Sigmoid colon (tissue), 4 donors: ENCODE measurements at regions not wholly inside any gene's neighbourhood (a gene's known extent, or its start where the extent isn't known, plus 50 kb on each side); places are given as distances from the start of the nearest gene placed in this dataset.

Experiments
- CTCF ChIP-seq, 4 experiments: fragments of 450-650 bp in 3 of 4; fragments of 200-600 bp in 1 of 4; IDR thresholded peaks; one replicate each; pipeline ENCODE4 v1.5.1; 2016 to 2019; ENCODE audit warnings: antibody characterized with exemption in 4 of 4, mild to moderate bottlenecking in 3 of 4, moderate library complexity in 2 of 4
- EP300 ChIP-seq, 4 donors: sonication (generic); formaldehyde crosslinking; IDR thresholded peaks; one replicate each; pipeline ENCODE4 v1.6.1; 2017; ENCODE audit warnings: antibody characterized with exemption in 4 of 4
- POLR2AphosphoS5 ChIP-seq, 4 donors: sonication (generic); formaldehyde crosslinking; IDR thresholded peaks; one replicate each; pipeline ENCODE4 v1.6.1; 2017; ENCODE audit warnings: antibody characterized with exemption in 4 of 4

- TF ChIP-seq CTCF (IDR thresholded peaks at IDR 0.05) = no peak
- TF ChIP-seq POLR2AphosphoS5 (IDR thresholded peaks at IDR 0.05) = no peak
- TF ChIP-seq EP300 (IDR thresholded peaks at IDR 0.05) = no peak
Observed at GRCh38 chr11:130721736-130722135, 194.5 kb downstream of the SNX19 start.
